ENCODE measurements at regions not wholly inside any gene's neighbourhood (a gene's known extent, or its start where the extent isn't known, plus 50 kb on each side); places are given as distances from the start of the nearest gene placed in this dataset.

GRCh38 chr17:45689451-45689850 is 94.7 kb upstream of the CRHR1 start:
- no peak for ATAC-seq (ENCODE audit: low FRiP score)
- TF ChIP-seq CTCF (IDR thresholded peaks at IDR 0.05), result no peak
- DNase-seq (ENCODE audit: low spot score), result no peak

GRCh38 chr17:45690625-45691275 is 93.4 kb upstream of the CRHR1 start:
- no peak for ATAC-seq (ENCODE audit: low FRiP score)
- TF ChIP-seq CTCF (IDR thresholded peaks at IDR 0.05), result no peak
- no peak for DNase-seq (ENCODE audit: low spot score)

GRCh38 chr17:45692661-45693060 is 91.5 kb upstream of the CRHR1 start:
- DNase-seq (ENCODE audit: low spot score) (no peak), ATAC-seq (ENCODE audit: low FRiP score) (no peak)
- no peak for TF ChIP-seq CTCF (IDR thresholded peaks at IDR 0.05)

- ATAC-seq (ENCODE audit: low FRiP score) (no peak), DNase-seq (ENCODE audit: low spot score) (no peak)
- TF ChIP-seq CTCF (IDR thresholded peaks at IDR 0.05), result no peak
These were observed 90.3 kb upstream of the CRHR1 start for GRCh38 chr17:45693792-45694191.

- no peak for ATAC-seq (ENCODE audit: low FRiP score)
- no peak for TF ChIP-seq CTCF (IDR thresholded peaks at IDR 0.05)
- DNase-seq (ENCODE audit: low spot score), result no peak
These were observed 87.7 kb upstream of the CRHR1 start for GRCh38 chr17:45696442-45696841.

- ATAC-seq (ENCODE audit: low FRiP score) (no peak), DNase-seq (ENCODE audit: low spot score) (no peak)
- no peak for TF ChIP-seq CTCF (IDR thresholded peaks at IDR 0.05)
These were observed 87.0 kb upstream of the CRHR1 start for GRCh38 chr17:45697076-45697475.
